Endothelial cell of hepatic sinusoid (primary cell): ENCODE measurements at regions not wholly inside any gene's neighbourhood (a gene's known extent, or its start where the extent isn't known, plus 50 kb on each side); places are given as distances from the start of the nearest gene placed in this dataset.

Experiments used
- in situ Hi-C: cut with HindIII; loops from 2 replicates; pipeline ENCODE4 v1.10.0; 2017; ENCODE audit warnings: low sequenced_read_pairs

DNA sequence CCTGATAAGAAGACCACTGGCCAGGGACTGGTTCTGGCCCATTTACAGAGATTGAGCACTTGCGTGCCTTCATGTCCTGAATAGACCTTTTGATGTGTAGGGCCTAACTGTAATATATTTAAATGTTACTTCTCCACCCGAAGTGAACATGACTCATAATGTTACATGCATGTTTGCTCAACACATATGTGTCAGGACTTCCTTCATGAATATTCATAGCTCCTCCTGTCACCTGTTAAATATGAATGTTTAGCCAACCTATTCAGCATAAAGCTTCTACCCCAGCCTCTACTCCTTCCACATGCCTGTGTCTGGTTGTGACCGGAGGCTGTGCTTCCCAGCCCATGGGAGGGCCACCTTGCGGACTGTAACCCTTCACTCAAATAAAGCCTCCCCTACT is 457.5 kb downstream of the IRX1 start:
- in situ Hi-C loops = no loop called here

DNA sequence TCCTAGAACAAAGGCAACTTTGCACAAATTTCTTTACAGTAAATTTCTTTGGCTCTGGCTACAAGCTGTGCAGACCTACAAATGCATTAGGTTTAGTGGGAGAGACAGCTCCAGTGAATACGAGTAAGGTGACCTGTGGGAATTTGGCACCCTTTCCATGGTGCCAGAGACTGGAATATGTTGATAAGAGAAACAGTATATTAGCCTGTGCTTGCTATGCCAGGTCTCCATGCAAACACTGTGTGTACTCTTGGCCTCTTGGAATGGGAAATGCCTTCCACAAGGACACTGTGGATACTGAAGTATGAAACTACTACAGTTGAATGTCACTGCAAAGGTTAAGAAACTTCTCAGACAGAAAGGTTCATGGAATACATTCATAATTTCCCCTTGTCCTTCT is 458.5 kb downstream of the IRX1 start:
- in situ Hi-C loops = no loop called here

DNA sequence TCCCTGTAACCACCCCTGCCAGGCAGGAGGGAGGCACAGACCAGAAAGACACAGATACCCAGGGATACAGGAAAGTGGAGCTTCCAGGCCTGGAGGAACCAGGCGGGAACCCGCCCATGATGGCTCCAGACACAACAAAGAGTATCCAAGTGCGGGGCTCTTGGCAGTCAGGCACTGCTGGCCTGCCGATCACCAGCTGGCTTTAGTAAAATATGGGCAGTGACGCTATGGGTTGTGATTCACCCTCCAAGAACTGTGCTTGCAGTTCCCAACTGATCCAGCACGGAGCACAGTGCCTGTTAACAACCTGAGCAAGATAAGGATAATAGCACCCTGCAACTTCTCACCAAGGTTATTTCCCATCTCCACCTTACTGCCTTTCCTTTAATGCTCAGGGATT is 463.3 kb downstream of the IRX1 start:
- in situ Hi-C loops = no loop called here

DNA sequence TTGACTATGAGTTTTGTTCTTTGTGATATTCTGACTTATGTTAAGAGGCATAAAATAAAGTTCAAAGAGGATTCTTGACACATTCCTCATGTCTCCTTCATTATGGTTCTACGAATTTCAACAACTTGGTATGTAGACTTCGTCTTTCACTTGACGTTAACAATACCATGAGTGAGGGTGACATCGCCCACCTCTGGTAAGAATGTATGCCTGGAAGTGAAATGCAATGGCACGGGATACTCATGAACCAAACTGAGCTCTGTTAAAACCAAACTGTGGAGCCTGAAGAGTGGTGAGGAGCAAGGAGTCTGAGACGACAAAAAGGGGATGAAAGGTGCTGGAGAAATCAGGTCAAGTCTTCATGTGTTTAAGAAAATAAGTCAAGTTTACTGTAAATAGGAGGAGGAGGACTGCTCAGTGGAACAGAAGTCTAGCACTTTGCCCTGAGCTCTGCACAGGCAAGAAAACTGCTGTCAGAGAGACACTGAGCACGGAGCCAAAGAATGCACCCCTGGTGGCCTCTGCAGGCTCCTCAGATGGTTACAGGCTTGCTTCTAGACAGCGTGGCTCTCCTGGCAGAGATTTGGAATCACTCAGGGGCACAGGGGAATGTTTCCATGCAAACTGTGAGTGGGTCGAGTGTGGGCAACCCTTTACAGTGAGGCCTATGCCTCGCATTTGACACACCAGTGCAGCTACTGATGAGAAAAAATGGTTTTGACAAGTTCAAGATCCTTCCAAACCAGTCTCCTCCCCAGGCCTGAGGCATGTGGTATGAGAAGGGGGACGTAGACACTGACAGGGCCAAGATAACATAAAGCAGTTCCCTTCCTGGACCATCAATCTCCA is 470.1 kb downstream of the IRX1 start:
- in situ Hi-C loops = no loop called here

DNA sequence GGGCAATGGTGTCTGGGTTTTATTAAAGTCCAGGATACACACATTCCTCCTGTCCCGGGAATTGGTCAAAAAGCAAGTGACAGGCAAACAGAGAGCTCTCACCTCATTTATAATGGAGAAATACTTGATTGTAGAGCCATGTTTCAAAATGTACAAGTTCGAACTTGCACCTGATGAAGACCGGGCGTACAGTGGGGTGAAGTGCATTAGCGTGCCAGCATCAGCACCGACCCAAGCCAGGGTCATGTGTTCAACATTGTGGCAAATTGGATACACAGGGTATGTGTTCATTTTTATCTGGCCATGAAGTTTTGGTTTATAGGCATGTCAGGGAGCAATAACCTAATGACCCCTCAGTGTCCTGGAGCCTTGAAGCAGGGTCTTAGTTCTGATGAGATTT is 472.5 kb downstream of the IRX1 start:
- in situ Hi-C loops = no loop called here

DNA sequence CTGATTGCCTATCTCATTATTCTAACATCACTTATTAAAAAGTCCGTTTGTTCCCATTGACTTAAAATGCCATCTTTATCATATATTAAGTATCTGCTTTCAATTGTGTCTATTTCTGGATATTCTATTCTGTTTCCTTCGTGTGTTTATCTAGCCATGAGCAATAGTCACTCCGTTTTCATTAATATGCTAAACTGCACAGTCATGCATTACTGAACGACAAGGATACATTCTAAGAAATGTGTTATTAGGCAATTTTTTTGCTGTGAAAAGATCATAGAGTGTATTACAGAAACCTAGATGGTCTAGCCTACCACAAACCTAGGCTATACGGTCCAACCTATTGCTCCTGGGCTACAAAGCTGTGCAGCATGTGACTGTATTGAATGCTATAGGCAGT is 482.9 kb downstream of the IRX1 start:
- in situ Hi-C loops = no loop called here

DNA sequence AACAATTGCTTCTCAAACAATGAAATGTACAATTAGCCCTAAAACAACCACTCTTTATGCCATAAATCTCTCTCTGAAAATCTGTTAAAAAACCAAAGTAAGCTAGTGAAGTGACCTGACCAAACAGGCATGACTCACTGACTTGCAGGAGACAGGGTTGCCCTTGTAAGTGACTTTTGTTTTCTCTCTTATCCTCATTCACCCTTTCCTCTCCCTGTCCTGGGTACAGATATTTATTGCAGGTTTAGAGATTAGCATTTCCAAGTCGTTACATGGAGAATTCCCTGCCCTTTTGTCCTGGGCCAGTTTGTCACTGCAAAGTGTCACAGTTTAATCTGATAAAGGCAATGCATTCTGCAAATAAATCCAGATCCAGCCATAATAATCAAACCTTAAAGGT is 484.2 kb downstream of the IRX1 start:
- in situ Hi-C loops = no loop called here

DNA sequence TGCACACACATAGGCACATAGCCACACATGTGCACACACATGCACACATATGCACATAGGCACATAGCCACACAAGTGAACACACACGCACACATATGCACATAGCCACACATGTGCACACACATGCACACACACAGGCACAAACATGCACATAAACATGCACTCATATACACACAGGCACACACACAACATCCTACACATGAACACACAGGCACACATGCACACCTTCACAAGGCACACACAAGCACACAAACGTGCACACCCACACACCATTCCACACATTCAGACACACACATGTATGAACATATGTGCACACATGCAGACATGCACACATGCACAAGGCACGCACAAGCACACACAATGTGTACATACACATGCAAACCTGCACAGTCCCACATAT is 484.7 kb downstream of the IRX1 start:
- in situ Hi-C loops = no loop called here

DNA sequence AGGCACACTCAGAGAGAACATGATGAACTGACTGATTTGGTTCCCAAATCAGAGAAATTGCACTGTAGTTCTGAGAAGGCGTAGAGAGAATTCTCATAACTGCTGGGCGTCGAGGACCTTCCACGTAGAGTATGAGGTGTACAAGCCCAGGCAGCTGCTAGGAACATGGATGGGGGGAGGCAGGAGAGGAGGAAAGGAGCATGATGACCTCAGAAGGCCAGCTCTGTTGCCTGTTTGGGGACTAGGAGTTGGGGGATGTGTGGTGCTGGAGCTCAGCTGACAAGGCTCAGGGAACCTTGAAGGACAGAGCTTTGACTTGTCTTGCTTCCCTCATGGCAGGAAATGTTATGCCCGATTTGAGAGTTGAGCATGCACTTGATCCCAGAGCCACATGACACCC is 485.4 kb downstream of the IRX1 start:
- in situ Hi-C loops = no loop called here

DNA sequence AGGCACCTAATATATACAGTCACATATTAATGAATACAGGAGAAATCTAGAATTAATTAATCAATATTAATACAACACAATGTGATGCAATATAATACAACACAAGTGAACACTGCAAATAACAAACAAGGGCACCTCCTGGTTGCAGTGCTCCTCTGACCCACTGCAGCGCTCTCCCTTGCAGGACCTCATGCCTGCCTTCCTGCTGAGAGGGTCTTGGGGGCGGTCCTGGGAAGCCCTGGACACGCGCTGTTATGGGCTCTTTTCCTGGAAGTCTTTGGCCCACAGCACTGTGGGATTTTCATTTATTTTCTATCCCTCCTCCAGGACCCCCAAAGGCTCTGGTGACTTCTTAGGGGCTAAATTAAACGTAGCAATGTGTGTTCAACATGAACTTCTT is 485.8 kb downstream of the IRX1 start:
- in situ Hi-C loops = no loop called here

DNA sequence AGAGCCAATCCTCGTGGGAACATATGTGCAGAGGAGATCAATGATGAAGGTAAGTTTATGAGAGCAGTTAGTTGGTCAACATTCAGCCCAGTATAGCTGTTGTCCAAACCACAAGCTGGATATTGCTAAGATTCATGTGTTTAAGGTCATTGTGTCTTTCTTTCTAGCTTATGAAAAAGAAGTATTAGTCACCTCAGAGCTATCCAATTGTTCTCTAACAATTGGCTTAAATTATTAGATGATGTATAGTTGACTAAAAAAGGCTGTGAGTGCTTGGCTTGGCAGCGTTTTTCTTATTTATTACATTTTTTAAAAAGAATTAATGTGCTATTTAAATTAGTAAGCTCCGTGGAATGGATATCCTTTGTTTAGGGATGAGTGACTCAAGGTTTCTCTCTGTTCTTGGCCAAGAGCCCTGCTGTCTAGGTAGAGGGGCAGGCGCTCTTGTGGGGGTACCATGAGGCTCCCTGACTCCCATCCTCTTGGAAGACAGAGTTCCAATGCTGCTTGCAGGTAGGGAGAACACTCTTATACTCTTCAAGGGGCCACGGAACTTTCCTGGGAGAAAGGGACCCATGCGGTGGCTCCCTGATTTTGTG is 487.4 kb downstream of the IRX1 start:
- in situ Hi-C loops = no loop called here

DNA sequence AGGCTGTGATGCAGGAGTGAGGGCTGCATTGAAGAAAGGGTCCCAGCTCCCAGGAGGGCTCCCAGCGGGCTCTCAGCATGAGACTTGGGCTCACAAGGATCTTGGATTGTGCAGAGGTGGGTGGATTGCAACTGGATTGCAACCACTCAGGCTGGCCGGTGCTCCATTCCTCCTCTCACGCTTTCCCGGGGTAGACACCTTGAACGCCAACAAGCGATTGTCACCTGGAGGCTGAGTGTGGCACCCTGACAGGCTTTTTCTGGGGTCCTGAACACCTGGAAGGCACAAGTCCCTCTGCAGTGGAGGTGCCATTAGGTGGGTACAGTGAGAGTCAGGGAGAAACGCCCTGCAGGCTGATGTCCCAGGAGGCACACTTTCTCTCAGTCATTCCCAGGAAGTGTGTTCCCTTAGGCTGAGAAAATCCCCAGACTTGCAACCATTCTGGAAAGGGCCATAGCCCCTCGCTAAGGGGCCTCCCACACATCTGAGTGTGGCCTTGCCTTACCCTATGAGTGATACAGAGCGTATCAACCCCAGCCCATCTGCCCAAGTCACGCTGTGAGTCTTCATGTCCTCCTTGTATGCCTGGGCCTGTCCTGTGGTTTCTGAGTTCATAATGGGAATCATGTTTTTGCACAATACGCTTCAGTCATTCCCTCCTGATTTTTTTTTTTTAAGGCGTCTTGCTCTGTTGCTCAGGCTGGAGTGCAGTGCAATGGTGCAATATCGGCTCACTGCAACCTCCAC is 488.1 kb downstream of the IRX1 start:
- in situ Hi-C loops = no loop called here

DNA sequence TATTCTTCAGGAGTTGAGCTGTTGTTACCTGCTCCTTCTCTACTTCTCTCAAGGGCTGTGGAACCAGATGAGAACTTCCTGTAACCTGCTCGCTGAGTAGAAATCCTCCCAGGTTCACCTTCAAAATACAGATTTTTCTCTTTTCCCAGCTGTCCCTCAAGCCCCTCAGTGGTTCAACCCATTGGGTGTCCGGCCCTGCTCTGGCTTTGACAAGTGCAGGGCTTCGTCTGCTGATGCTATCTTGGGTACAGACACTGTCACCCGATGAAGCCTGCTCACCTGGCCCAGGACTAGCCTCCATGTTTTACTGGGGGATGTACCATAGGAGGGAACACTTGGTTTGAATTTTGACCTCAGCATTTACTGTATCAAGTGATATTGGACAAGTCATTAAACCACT is 490.4 kb downstream of the IRX1 start:
- in situ Hi-C loops = no loop called here

DNA sequence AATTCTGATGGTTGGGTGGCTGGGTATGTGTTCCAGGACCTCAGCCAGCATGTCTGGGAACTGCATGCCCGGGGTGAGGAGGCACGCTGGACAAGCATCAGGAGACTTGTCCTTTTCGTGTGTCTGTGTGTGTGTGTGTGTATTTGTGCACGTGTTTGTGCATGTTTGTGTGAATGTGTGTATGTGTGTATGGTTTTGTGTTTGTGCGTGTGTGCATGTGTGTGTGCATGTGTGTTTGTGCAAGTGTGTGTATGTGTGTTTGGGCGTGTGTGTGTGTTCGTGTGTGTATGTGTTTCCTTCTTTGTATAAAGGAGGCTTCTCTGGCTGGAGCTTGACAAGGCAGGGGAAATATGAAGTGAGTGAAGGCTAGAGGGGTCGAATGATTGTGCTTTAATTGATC is 491.5 kb downstream of the IRX1 start:
- in situ Hi-C loops = no loop called here

DNA sequence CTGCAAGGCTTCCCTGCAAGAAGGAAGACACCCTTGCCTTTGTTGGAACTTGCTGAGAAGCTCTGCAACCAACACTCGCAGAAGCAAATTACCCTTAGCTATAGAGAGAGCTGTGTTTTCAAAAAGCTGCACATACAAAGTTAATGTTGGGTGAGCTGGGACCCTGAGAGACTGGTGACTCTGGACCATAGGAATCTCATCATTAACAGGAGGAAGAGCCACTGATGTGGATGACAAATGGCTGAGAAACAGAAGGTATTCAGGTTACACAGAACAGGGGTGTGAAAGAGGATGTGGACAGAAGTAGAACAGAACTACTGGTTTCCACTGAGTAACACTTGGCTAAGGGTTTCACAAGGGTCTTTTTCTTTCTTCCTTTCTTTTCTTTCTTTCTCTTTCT is 493.5 kb downstream of the IRX1 start:
- in situ Hi-C loops = no loop called here

DNA sequence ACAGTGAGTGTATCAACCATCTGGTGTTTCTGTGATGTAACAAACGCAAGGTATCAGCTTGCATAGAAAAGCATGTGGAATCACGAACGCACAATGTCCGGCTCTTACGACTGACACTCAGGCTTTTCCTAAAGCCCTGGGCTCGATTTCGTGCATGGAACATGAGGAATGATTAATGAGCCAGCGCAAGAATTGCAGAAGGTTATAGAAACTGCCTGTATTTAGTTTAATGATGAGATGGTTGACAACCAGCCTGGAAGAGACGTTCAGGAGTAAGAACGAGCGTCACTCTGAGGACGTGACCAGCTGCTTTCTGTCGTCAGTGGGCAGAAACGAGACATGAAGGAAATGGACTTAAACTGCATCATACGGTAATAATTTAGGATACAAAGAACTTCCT is 497.6 kb downstream of the IRX1 start:
- in situ Hi-C loops = no loop called here

DNA sequence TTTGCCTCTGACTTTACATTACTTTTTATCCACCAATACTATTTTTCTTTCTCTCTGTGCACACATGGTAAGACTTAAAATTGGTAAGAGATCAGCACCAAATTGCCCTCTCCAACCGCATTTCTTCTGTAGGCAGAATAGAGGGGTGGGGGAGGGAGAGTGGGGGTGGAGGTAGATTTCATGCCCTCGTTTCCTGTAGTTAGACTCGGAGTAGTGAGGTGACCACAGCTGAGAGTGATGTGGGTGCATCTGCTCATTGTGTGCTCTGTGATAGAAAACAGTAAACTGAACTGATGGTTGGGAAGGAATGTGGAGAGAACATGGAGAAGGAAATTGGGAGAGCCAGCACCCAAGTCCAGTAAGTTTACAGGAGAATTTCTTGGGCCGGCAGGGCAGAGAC is 498.3 kb downstream of the IRX1 start:
- in situ Hi-C loops = no loop called here

DNA sequence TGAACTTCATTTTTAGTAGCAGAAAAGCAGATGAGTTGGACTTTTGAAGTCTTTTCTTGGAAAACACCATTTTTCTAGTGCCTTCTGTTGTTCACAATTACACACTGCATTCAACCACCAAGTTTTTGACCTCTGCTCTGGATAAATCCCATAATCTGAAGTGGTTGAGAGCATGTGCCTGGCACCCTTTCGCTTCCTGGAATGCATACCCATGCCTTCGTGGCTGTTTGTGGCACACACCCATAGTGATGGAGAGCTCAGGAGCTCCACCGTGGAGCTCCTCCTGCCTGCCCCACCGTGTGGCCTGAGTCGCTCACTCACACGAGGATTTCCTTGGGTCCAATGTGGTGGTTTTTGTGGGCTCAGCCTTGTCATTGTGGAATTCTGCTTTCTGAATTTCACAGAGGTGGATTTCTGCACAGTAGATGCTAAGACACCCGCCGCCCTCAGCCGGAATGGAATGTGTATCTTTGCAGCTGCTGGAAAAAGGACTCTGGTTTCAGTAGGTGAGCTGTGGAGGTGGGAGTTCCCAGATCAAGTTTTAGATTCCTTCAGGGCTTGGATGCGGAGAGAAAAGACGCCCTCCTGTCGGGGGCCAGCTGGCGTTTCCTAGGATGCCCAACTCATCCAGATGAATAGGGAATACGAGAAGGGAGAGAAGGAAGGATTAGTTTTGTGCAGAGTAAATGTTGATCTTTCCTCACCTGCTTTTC is 500.4 kb downstream of the IRX1 start:
- in situ Hi-C loops = no loop called here

DNA sequence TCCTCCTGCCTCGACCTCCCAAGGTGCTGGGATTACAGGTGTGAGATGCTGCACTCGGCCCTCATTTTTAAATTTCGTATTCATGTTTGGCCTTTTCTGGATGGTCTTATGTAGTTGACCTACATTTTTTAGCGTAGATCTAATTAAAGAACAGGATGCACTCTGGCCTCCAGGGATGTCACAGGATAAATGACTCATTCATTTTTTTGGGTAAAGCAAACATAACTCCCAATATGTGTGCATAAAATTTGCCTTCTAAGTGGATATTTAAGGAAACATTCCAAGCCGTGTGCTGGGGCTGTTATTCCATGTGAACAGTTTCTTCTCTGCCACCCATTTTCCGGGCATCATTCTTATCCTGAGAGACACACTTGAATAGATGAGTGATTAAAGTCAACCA is 501.6 kb downstream of the IRX1 start:
- in situ Hi-C loops = no loop called here

DNA sequence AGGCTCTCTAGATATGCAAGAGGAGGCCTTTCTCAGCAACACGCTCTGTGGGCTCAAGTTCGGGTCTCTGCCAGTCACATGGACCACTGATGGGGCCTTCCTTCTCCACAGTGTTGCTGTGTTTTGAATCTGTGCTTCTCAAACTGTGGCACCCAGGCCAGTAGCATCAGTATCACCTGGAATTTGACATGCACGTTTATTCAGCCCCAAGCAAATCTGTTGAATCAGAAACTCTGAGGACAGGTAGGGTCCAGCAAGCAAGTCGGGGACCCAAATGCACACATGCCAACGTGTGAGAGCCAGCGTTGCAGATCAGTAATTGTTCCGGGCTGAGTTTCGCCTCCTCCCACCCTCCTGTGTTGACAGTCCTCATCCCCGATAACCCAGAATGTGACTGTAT is 502.6 kb downstream of the IRX1 start:
- in situ Hi-C loops = no loop called here

DNA sequence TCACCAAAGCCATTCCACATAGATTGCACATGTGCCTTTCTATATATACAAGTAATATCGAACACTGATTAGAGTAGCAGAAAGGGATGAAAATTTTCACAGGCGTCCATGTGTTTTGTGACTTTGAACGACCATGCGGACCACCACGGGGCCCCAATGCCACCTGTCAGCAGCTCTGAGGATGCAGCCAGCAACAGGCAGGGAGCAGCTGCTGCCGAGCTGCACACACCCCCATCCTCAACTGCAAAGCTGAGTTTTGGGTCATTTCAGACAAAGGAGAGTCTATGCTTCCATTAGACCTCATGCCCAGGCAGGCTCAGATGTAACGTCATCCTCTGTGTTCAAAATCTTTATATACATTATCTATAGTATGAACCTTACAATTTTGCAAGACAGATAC is 503.8 kb downstream of the IRX1 start:
- in situ Hi-C loops = no loop called here
